DND-41 (cell line): ENCODE measurements at regions not wholly inside any gene's neighbourhood (a gene's known extent, or its start where the extent isn't known, plus 50 kb on each side); places are given as distances from the start of the nearest gene placed in this dataset.

Source experiments
- ATAC-seq: fragments of 200-7000 bp; cut with Tn5 transposase; 3 replicates; pipeline ENCODE4 v1.9.1; 2021; ENCODE audit warnings: low read depth; ENCODE audit not compliant: insufficient read depth
- DNase-seq: peaks from one replicate; pipeline ENCODE4 v3.0.0-alpha.2; 2020
- H2AFZ ChIP-seq: 2 replicates; pipeline ENCODE4 v1.6.0; 2012; ENCODE audit warnings: low read depth, low read length
- H3K27ac ChIP-seq: 2 replicates; pipeline ENCODE4 v1.5.1; 2012; ENCODE audit warnings: low read length, inconsistent platforms
- H3K27me3 ChIP-seq: fragments of 200-600 bp; sonication (generic); 2 replicates; pipeline ENCODE4 v1.6.0; 2012; ENCODE audit warnings: low read length, mild to moderate bottlenecking, inconsistent platforms; ENCODE audit not compliant: insufficient read depth, poor library complexity
- H3K36me3 ChIP-seq: 2 replicates; pipeline ENCODE4 v1.5.1; 2012; ENCODE audit warnings: low read length, inconsistent platforms; ENCODE audit not compliant: insufficient read depth
- H3K4me1 ChIP-seq: 2 replicates; pipeline ENCODE4 v1.5.1; 2012; ENCODE audit warnings: mild to moderate bottlenecking, low read length; ENCODE audit not compliant: insufficient read depth
- H3K4me2 ChIP-seq: 2 replicates; pipeline ENCODE4 v1.6.0; 2012; ENCODE audit warnings: mild to moderate bottlenecking, moderate library complexity, low read length, inconsistent platforms; ENCODE audit not compliant: insufficient read depth
- H3K4me3 ChIP-seq, 2 experiments: fragments of 200-600 bp in 1 of 2; shearing (Covaris generic) in 1 of 2; 2 replicates each; pipeline ENCODE4 v1.5.1; 2012 to 2016; ENCODE audit warnings: inconsistent platforms in 2 of 2, low read length in 2 of 2, mild to moderate bottlenecking in 2 of 2, low read depth in 1 of 2, moderate library complexity in 1 of 2
- H3K79me2 ChIP-seq: 2 replicates; pipeline ENCODE4 v1.6.0; 2012; ENCODE audit warnings: low read length, inconsistent platforms; ENCODE audit not compliant: insufficient read depth
- H3K9ac ChIP-seq: 2 replicates; pipeline ENCODE4 v1.6.0; 2012; ENCODE audit warnings: low read depth, mild to moderate bottlenecking, inconsistent platforms, low read length, moderate library complexity
- H3K9me3 ChIP-seq: 2 replicates; pipeline ENCODE4 v1.5.1; 2012; ENCODE audit warnings: low read length, moderate library complexity, mild to moderate bottlenecking, inconsistent platforms; ENCODE audit not compliant: insufficient read depth, severe bottlenecking
- H4K20me1 ChIP-seq: 2 replicates; pipeline ENCODE4 v1.6.0; 2012; ENCODE audit warnings: low read length; ENCODE audit not compliant: insufficient read depth
- EZH2 ChIP-seq: IDR thresholded peaks from 3 replicates; pipeline ENCODE4 v1.6.1; 2012; ENCODE audit warnings: borderline replicate concordance, low read depth, mild to moderate bottlenecking, moderate library complexity, low read length, inconsistent platforms; ENCODE audit not compliant: severe bottlenecking
- TF ChIP-seq, protein P1 (sequence below): IDR thresholded peaks from 2 replicates; pipeline ENCODE4 v1.5.1; 2012; ENCODE audit warnings: borderline replicate concordance, low read length, moderate library complexity, mild to moderate bottlenecking; ENCODE audit not compliant: poor library complexity, severe bottlenecking; ENCODE audit errors: extremely low read depth

DNA sequence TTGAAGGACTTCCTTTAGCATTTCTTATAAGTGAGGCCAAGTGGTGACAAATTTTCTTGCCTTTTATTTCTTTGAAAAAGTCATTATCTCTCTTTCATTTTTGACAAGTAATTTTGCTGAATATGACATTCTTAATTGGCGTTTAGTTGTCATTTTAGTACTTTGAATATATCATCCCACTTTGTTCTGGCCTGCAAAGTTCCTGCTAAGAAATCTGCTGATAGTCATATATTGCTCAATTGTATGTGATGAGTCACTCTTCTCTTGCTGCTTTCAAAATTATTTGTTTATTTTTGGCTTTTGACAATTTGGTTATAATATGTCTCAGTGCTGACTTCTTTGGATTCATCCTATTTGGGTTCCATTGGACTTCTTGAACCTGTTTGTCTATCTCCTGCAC lies 312.6 kb downstream of the DUSP10 start:
- ATAC-seq (no peak), DNase-seq (no peak)
- no peak overlapping the region for H3K4me2 ChIP-seq

DNA sequence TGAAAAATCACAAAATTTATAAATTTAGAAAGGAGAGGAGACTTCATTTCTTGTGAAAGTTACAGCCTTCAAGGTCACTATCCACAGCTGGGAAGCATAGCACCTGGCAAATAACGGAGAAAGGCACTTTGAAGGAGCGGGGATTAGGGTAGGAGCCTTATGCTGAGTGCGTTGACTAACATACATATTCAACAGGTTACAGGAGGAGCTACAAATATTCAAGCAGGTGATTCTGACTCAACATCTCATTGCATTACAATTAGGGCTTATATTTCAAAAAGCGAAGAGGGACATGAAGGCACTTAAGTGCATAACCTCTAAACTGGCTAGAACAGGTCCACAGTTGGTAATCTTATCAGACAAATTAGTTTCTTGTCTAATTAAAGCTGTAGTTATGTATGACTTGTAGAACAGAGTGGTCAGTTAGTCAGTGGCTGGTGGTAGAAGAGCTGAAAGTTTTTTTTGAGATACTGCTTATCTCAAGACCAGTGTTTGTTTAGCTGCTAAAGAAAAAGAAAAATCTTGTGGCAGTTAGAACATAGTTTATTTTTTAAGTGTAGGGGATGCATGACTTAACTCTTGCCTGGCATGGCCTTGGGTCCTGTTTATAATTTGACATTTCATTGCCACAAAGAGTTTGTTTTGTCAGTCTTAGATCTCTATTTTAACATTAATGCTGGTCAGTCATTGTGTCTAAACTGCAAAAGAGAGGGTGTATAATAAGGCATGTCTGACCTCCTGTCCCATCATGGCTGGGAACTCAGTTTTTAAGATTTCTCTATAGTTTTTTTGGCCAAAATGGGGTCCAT lies 311.5 kb downstream of the DUSP10 start:
- no peaks in the 10 kb centered on the region for H3K79me2 ChIP-seq
- no peak overlapping the region for H3K27ac ChIP-seq
- TF ChIP-seq, protein P1, sequence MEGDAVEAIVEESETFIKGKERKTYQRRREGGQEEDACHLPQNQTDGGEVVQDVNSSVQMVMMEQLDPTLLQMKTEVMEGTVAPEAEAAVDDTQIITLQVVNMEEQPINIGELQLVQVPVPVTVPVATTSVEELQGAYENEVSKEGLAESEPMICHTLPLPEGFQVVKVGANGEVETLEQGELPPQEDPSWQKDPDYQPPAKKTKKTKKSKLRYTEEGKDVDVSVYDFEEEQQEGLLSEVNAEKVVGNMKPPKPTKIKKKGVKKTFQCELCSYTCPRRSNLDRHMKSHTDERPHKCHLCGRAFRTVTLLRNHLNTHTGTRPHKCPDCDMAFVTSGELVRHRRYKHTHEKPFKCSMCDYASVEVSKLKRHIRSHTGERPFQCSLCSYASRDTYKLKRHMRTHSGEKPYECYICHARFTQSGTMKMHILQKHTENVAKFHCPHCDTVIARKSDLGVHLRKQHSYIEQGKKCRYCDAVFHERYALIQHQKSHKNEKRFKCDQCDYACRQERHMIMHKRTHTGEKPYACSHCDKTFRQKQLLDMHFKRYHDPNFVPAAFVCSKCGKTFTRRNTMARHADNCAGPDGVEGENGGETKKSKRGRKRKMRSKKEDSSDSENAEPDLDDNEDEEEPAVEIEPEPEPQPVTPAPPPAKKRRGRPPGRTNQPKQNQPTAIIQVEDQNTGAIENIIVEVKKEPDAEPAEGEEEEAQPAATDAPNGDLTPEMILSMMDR, result no peak
- TF ChIP-seq EZH2, result no peak
- H4K20me1 ChIP-seq, result no peaks in the 10 kb centered on the region
- H3K36me3 ChIP-seq, result no peaks in the 10 kb centered on the region
- no peaks in the 10 kb centered on the region for H3K4me1 ChIP-seq
- no peak overlapping the region for H2AFZ ChIP-seq
- no peaks in the 10 kb centered on the region for H3K27me3 ChIP-seq
- H3K4me3 ChIP-seq, result no peak overlapping the region
- no peak overlapping the region for H3K9ac ChIP-seq
- ATAC-seq (no peak), DNase-seq (no peak)
- no peak overlapping the region for H3K4me2 ChIP-seq
- H3K9me3 ChIP-seq, result no peaks in the 10 kb centered on the region

More for the DNA sequence above, 312.6 kb downstream of the DUSP10 start:
- TF ChIP-seq EZH2, result no peak
- TF ChIP-seq, protein P1, result no peak
- no peaks in the 10 kb centered on the region for H3K79me2 ChIP-seq
- no peaks in the 10 kb centered on the region for H4K20me1 ChIP-seq
- H3K4me3 ChIP-seq, result no peak overlapping the region
- H3K36me3 ChIP-seq, result no peaks in the 10 kb centered on the region
- H3K4me1 ChIP-seq, result no peaks in the 10 kb centered on the region
- no peak overlapping the region for H2AFZ ChIP-seq
- H3K9ac ChIP-seq, result no peak overlapping the region
- H3K9me3 ChIP-seq, result no peaks in the 10 kb centered on the region
- H3K27me3 ChIP-seq, result no peaks in the 10 kb centered on the region
- no peak overlapping the region for H3K27ac ChIP-seq

DNA sequence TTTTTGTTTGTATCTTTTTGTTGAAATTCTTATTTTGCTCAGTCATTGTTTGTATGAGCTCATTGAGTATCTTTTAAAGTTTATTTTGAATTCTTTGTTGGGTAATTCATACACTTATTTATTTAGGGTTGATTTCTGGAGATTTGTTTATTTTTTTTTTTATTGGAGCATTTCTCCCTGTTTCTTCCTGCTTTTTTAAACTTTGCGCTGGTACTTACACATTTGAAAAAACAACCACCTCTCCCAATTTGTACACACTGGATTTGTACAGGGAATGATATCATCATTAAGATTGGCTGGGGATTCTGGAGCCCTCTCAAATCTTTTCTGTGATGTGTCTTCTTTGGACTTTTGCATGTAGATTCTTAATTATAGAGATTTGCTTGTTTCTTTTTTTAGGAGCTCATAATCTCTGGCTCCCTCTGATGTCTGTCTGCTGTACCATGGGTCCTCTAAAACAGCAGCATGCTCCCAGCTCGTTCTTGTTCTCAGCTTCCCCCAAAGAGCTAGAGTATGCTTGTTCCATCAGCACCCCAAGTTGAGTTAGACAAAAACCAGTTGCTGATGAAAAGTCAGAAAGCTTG lies 310.7 kb downstream of the DUSP10 start:
- H3K79me2 ChIP-seq, result no peaks in the 10 kb centered on the region
- no peak overlapping the region for H3K27ac ChIP-seq
- no peak overlapping the region for H2AFZ ChIP-seq
- no peaks in the 10 kb centered on the region for H4K20me1 ChIP-seq
- H3K4me3 ChIP-seq, result no peak overlapping the region
- H3K36me3 ChIP-seq, result no peaks in the 10 kb centered on the region
- no peak overlapping the region for H3K9ac ChIP-seq
- H3K4me1 ChIP-seq, result no peaks in the 10 kb centered on the region
- no peaks in the 10 kb centered on the region for H3K27me3 ChIP-seq
- DNase-seq (no peak), ATAC-seq (no peak)
- H3K4me2 ChIP-seq, result no peak overlapping the region
- H3K9me3 ChIP-seq, result no peaks in the 10 kb centered on the region
- TF ChIP-seq, protein P1, result no peak
- no peak for TF ChIP-seq EZH2
